Thyroid gland (tissue), 4 donors: ENCODE measurements at regions not wholly inside any gene's neighbourhood (a gene's known extent, or its start where the extent isn't known, plus 50 kb on each side); places are given as distances from the start of the nearest gene placed in this dataset.

Source experiments
- DNase-seq, 2 donors: peaks; one replicate each; pipeline ENCODE4 v3.0.0-alpha.2; 2019
- H3K27ac ChIP-seq, 3 donors: fragments of 200-600 bp; sonication (generic); 1 replicate in 2 of 3; 2 replicates in 1 of 3; pipeline ENCODE4 v1.5.1; 2016 to 2019; ENCODE audit warnings: mild to moderate bottlenecking in 1 of 3, moderate library complexity in 1 of 3
- H3K27me3 ChIP-seq: fragments of 200-600 bp; sonication (generic); one replicate; pipeline ENCODE4 v1.5.1; 2019
- H3K36me3 ChIP-seq, 2 donors: fragments of 200-600 bp; sonication (generic); one replicate each; pipeline ENCODE4 v1.5.1; 2016 to 2019
- H3K4me1 ChIP-seq, 2 donors: fragments of 200-600 bp; sonication (generic); one replicate each; pipeline ENCODE4 v1.5.1; 2017 to 2019
- H3K4me3 ChIP-seq, 3 donors: fragments of 200-600 bp; sonication (generic); replicated peaks in 1 of 3; 1 replicate in 2 of 3; 2 replicates in 1 of 3; pipeline ENCODE4 v1.5.1; 2016; ENCODE audit warnings: mild to moderate bottlenecking in 1 of 3
- H3K9me3 ChIP-seq: fragments of 200-600 bp; sonication (generic); one replicate; pipeline ENCODE4 v1.5.1; 2017
- POLR2A ChIP-seq, 2 donors: fragments of 450-650 bp; IDR thresholded peaks; one replicate each; pipeline ENCODE4 v1.6.1; 2017; ENCODE audit warnings: antibody characterized with exemption in 2 of 2, mild to moderate bottlenecking in 2 of 2, moderate library complexity in 1 of 2
- WGBS, 2 donors: methylation state at CpG; one replicate each; pipeline ENCODE4 v1.1.5; 2017; 5-methylcytosine and 5-hydroxymethylcytosine counted together
- intact Hi-C: fragments of 100-400 bp; cut with DNase I; formaldehyde crosslinking; loops from one replicate; pipeline ENCODE4 v1.15.1; 2023
- TF ChIP-seq, protein P1 (sequence below), 6 experiments: fragments of 200-600 bp in 3 of 6; fragments of 450-650 bp in 3 of 6; sonication (generic) in 3 of 6; IDR thresholded peaks; one replicate each; pipeline ENCODE4 v1.5.1; 2016 to 2019; ENCODE audit warnings: antibody characterized with exemption in 6 of 6, mild to moderate bottlenecking in 2 of 6, inconsistent platforms in 1 of 6, moderate library complexity in 1 of 6

DNA sequence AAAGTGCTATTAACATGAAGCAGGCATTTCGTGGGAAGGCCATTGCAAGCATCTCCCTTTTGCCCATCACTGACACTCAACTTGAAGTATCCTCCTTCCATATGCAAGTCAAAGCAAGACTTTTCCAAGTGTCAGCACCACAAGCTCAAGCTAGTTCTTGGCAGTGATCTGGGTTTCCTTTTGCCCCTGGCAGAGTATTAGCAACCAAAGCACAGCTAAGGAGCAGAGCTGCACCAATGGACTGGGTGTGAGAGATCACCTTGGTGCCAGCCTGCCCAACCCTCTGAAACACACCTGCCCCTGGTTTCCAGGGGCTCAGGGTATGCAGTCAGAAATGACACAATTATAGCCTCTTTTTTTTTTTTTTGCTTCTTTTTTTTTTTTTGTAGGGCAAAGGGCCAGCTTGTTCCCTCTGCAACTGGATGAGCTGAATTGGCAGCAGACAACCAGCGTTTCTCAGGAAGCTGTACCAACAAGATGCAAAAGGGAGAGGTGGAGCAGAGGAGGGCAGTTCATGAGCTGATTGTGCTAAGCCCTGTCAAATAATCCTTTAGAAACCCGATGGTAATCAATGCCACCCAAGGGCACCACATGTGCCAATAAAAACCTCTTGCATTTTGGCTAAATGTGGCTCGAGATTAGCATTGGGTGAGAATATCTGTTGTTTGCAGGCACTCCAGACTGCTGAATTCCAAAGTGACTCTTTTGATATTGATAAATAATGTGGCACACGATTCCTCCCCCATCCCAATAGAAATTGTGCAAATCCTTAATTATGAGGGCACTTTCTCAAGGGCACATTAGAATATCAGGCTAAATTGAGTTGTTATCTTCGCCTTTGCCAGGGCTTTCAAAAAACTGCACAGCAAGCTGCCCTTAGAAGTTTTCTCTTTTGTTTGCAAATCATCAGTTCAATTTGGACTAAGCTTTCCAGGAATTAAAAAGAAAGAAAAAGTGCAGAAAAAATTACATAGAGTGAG lies 192.4 kb downstream of the GAS1 start:
- no peak for DNase-seq
- WGBS, 2 donors = 55 to 65% methylated on average over 6 of the region's 6 CpGs

DNA sequence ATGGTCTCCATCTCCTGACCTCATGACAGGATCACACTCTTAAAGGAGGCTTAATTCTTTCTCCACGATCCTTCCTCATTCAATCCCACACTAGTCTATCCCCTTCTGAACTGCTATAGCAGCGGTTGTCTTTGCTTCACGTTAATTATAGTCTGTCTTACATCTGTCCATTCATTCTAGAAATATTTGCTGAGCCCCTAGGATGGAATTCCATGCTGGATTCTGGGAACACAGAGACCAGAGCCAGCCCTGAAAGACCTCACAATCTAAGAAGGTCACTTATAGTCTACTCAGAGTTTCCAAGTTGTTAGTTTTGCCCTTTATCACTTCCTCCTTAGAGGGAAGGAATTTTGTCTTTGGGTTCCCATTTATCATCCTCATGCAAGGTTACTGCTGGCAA lies 193.5 kb downstream of the GAS1 start:
- WGBS, 2 donors = 81 to 89% methylated on average over 3 of the region's 3 CpGs
- no peaks in the 10 kb centered on the region for H3K27me3 ChIP-seq
- DNase-seq = no peak

More for the DNA sequence above, 192.4 kb downstream of the GAS1 start:
- intact Hi-C loops = no loop called here
- Histone ChIP-seq H3K4me1 (no peaks in the 10 kb centered on the region), H3K36me3 (no peaks in the 10 kb centered on the region), H3K9me3 (no peaks in the 10 kb centered on the region), H3K27ac (no peak overlapping the region), H3K27me3 (no peaks in the 10 kb centered on the region), H3K4me3 (no peak overlapping the region)
- TF ChIP-seq POLR2A (IDR thresholded peaks at IDR 0.05) = no peak
- TF ChIP-seq, protein P1, sequence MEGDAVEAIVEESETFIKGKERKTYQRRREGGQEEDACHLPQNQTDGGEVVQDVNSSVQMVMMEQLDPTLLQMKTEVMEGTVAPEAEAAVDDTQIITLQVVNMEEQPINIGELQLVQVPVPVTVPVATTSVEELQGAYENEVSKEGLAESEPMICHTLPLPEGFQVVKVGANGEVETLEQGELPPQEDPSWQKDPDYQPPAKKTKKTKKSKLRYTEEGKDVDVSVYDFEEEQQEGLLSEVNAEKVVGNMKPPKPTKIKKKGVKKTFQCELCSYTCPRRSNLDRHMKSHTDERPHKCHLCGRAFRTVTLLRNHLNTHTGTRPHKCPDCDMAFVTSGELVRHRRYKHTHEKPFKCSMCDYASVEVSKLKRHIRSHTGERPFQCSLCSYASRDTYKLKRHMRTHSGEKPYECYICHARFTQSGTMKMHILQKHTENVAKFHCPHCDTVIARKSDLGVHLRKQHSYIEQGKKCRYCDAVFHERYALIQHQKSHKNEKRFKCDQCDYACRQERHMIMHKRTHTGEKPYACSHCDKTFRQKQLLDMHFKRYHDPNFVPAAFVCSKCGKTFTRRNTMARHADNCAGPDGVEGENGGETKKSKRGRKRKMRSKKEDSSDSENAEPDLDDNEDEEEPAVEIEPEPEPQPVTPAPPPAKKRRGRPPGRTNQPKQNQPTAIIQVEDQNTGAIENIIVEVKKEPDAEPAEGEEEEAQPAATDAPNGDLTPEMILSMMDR (IDR thresholded peaks at IDR 0.05) = no peak

DNA sequence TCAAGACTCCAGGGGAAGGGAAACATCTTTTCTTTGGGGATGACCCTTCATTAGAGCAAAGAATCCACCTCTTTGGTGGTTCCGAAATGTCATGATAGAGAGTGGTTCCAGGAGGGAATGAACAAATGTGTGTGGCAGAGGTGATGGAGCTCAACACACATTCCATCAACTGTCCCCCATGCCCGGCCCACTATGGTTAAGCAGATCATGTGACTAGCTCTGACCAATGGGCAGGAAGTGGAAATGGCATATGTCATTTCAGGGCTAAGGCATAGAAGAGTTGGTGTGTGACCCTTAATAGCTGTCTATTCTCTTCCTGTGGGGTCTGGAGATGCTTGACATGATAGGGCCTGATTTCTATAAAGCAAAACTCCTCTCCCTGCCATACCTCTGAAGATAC lies 194.6 kb downstream of the GAS1 start:
- DNase-seq = no peak
- 89 to 100% methylated on average over 2 of the region's 2 CpGs for WGBS, 2 donors
- TF ChIP-seq POLR2A (IDR thresholded peaks at IDR 0.05) = no peak
- TF ChIP-seq, protein P1 (IDR thresholded peaks at IDR 0.05) = no peak
- H3K27me3 ChIP-seq = no peaks in the 10 kb centered on the region
- H3K27ac ChIP-seq = no peak overlapping the region
- intact Hi-C loops = no loop called here
- H3K4me3 ChIP-seq = no peak overlapping the region
- no peaks in the 10 kb centered on the region for H3K9me3 ChIP-seq
- H3K36me3 ChIP-seq = no peaks in the 10 kb centered on the region
- H3K4me1 ChIP-seq = no peaks in the 10 kb centered on the region

More for the DNA sequence above, 193.5 kb downstream of the GAS1 start:
- H3K4me3 ChIP-seq = no peak overlapping the region
- H3K9me3 ChIP-seq = no peaks in the 10 kb centered on the region
- H3K27ac ChIP-seq = no peak overlapping the region
- intact Hi-C loops = no loop called here
- H3K36me3 ChIP-seq = no peaks in the 10 kb centered on the region
- TF ChIP-seq, protein P1 (IDR thresholded peaks at IDR 0.05) = no peak
- no peak for TF ChIP-seq POLR2A (IDR thresholded peaks at IDR 0.05)
- H3K4me1 ChIP-seq = no peaks in the 10 kb centered on the region

DNA sequence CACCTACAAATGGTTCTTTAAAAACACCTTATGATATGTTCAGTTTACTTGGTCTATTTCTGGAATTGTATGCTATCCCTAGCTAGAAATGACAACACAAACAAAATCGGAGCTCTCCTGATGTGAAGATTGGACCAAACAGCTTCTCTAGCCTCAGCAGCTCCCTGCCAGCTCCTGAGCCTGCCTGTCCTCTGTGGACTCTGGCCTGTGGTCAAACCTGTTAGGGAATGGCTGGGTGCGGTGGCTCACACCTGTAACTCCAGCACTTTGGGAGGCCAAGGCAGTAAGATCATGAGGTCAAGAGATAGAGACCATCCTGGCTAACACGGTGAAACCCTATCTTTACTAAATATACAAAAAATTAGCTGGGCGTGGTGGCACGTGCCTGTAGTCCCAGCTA lies 195.3 kb downstream of the GAS1 start:
- WGBS, 2 donors = 96 to 97% methylated on average over 5 of the region's 5 CpGs
- intact Hi-C loops = no loop called here
- no peak overlapping the region for H3K27ac ChIP-seq
- H3K36me3 ChIP-seq = no peaks in the 10 kb centered on the region
- TF ChIP-seq, protein P1 (IDR thresholded peaks at IDR 0.05) = no peak
- TF ChIP-seq POLR2A (IDR thresholded peaks at IDR 0.05) = no peak
- no peaks in the 10 kb centered on the region for H3K9me3 ChIP-seq
- DNase-seq = no peak
- no peaks in the 10 kb centered on the region for H3K27me3 ChIP-seq
- no peak overlapping the region for H3K4me3 ChIP-seq
- H3K4me1 ChIP-seq = peaks cover 0 to 6% of the 10 kb centered on the region in 2 donors

DNA sequence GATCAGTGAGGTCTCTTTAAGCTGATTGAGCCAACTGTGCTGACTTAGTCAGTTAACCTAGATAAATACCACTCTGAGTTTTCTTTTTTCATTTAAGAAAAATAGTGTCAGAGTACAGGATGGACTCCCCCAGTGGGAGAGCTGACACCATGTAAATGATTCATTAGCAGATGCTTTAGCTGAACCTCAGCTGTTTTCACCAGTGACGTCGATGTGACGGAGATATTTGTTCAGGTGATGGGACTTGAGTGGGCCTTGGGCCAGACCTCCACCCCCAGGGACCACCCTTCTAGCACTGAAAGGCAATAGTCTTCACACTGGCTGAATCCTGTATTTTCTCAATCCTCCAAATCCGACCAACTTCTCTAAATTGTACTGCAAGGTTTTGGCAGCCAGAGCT lies 196.1 kb downstream of the GAS1 start:
- no peak for DNase-seq
- WGBS, 2 donors = 77 to 90% methylated on average over 4 of the region's 4 CpGs
- Histone ChIP-seq H3K27me3 (no peaks in the 10 kb centered on the region), H3K4me3 (no peak overlapping the region), H3K4me1 (peaks cover 0 to 7% of the 10 kb centered on the region in 2 donors), H3K27ac (no peak overlapping the region), H3K36me3 (no peaks in the 10 kb centered on the region), H3K9me3 (no peaks in the 10 kb centered on the region)
- intact Hi-C loops = no loop called here
- TF ChIP-seq, protein P1 (IDR thresholded peaks at IDR 0.05) = no peak
